HG02852 (cell line): ENCODE measurements at regions not wholly inside any gene's neighbourhood (a gene's known extent, or its start where the extent isn't known, plus 50 kb on each side); places are given as distances from the start of the nearest gene placed in this dataset.
"Not testable (repeated sequence)": the region's sequence is repeated elsewhere in the genome, so short reads cannot be mapped to it uniquely, and the experiment has no call there.

ENCODE experiments used
- ATAC-seq: cut with Tn5 transposase; IDR thresholded peaks from one replicate; pipeline ENCODE4 v1.9.1; 2021; ENCODE audit warnings: mild to moderate bottlenecking, moderate library complexity; ENCODE audit not compliant: unreplicated experiment

GRCh38 chr3:69491975-69492374 is 106.1 kb upstream of the FRMD4B start:
- no peak for ATAC-seq

GRCh38 chr3:69490971-69491370 is 105.1 kb upstream of the FRMD4B start:
- ATAC-seq: no peak

GRCh38 chr3:69490235-69490634 is 104.3 kb upstream of the FRMD4B start:
- no peak for ATAC-seq

- no peak for ATAC-seq
Measured at GRCh38 chr3:69488026-69488425, 102.1 kb upstream of the FRMD4B start.

- no peak for ATAC-seq
Measured at GRCh38 chr3:69485489-69485888, 99.6 kb upstream of the FRMD4B start.

GRCh38 chr3:69484507-69485393 is 98.9 kb upstream of the FRMD4B start:
- ATAC-seq: no peak

GRCh38 chr3:69483449-69483848 is 97.6 kb upstream of the FRMD4B start:
- no peak for ATAC-seq

GRCh38 chr3:69480986-69481385 is 95.1 kb upstream of the FRMD4B start:
- not testable (repeated sequence) for ATAC-seq

GRCh38 chr3:69474186-69474585 is 88.3 kb upstream of the FRMD4B start:
- ATAC-seq: no peak

- no peak for ATAC-seq
Measured at GRCh38 chr3:69472093-69472492, 86.2 kb upstream of the FRMD4B start.

GRCh38 chr3:69463531-69463930 is 77.6 kb upstream of the FRMD4B start:
- ATAC-seq: no peak

- no peak for ATAC-seq
Measured at GRCh38 chr3:69462826-69463100, 76.9 kb upstream of the FRMD4B start.

- ATAC-seq: no peak
Measured at GRCh38 chr3:69462022-69462825, 76.3 kb upstream of the FRMD4B start.

GRCh38 chr3:69460034-69460433 is 74.1 kb upstream of the FRMD4B start:
- ATAC-seq: no peak

- no peak for ATAC-seq
Measured at GRCh38 chr3:69458803-69459365, 73.0 kb upstream of the FRMD4B start.

- no peak for ATAC-seq
Measured at GRCh38 chr3:69456631-69457030, 70.7 kb upstream of the FRMD4B start.

- no peak for ATAC-seq
Measured at GRCh38 chr3:69454204-69454787, 68.4 kb upstream of the FRMD4B start.

- no peak for ATAC-seq
Measured at GRCh38 chr3:69452295-69452694, 66.4 kb upstream of the FRMD4B start.

- no peak for ATAC-seq
Measured at GRCh38 chr3:69451594-69451993, 65.7 kb upstream of the FRMD4B start.

- ATAC-seq: no peak
Measured at GRCh38 chr3:69448877-69449276, 63.0 kb upstream of the FRMD4B start.

- ATAC-seq: no peak
Measured at GRCh38 chr3:69446402-69447072, 60.6 kb upstream of the FRMD4B start.
